Fibroblast of skin of abdomen (primary cell): ENCODE measurements at regions not wholly inside any gene's neighbourhood (a gene's known extent, or its start where the extent isn't known, plus 50 kb on each side); places are given as distances from the start of the nearest gene placed in this dataset.

Source experiments
- DNase-seq: peaks from one replicate; pipeline ENCODE4 v3.0.0-alpha.2; 2013

DNA sequence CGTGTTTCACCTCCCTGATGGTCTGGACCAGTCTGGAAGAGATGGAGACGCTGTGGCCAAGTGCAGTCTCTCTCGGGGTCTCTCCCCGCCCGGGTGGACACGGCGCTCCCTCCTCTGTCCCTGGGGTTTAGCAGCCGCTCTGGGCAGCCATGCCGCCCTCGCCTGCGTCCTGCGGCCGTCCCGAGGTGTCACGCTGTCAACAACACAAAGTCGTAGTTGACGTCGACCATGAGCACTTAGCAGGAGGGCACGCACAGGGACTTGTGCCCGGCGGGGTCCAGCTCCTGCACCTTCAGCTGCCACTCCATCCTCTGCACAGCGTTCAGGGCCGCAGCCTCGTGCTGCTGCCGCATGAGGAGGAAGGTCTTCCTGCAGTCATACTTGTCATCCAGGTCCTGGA is 368.9 kb downstream of the CDH9 start:
- no peak for DNase-seq

GRCh38 chr5:26669031-26669430 is 369.4 kb downstream of the CDH9 start:
- no peak for DNase-seq

DNA sequence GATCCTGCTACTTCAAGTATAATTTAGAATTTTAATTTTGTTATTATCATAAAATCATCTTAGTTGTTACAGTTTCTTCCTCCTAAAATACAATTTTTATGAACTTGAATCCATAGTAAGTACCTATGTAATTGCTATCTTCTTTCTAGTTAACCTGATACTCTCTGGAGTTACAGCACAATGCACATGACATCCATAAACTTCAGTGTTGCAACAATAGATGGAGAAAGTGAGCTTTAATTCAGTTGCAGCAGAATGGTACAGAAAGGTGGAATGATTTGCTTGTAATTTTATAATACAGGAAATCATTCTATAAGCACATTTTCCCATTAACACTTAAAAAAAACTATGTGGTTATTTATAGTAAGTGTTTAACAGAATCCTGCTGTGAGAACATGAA is 372.0 kb downstream of the CDH9 start:
- no peak for DNase-seq

DNA sequence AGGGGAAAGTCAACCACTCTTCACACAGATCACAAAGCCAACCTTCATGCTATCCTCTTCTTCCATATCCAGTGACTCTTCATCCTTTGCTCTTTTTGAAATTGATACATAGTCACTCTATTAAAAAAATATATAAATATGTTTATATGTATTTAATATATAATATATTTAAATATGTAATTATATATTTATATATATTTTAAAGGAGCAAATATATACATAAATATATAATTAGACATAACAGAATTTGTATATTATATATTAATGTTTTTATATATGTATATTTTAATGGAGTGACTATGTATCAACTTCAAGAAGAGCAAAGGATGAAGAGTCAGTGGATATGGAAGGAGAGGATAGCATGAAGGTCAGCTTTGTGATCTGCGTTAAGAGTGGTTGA is 374.9 kb downstream of the CDH9 start:
- no peak for DNase-seq

- no peak for DNase-seq
Measured at GRCh38 chr5:26662806-26663360, 375.5 kb downstream of the CDH9 start.

DNA sequence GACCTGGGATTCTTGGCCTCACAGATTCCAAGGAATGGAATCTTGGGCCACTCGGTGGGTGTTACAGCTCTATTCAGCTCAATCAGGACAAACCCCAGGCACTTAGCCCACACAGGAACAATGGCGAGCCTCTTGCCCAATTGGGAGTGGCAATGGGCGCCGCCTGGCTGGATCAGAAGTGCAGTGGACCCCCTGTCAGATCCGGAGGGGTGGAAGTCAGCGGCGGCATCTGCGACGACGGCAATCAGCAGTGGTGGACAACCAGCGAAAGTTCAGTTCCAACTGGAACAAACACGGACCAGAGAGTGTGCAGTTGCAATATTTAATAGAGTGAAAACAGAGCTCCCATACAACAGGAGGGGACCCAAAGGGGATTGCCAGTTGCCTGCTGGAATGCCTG is 378.3 kb downstream of the CDH9 start:
- DNase-seq: no peak

GRCh38 chr5:26649000-26649399 is 389.4 kb downstream of the CDH9 start:
- DNase-seq: no peak

GRCh38 chr5:26647781-26648180 is 390.6 kb downstream of the CDH9 start:
- DNase-seq: no peak

DNA sequence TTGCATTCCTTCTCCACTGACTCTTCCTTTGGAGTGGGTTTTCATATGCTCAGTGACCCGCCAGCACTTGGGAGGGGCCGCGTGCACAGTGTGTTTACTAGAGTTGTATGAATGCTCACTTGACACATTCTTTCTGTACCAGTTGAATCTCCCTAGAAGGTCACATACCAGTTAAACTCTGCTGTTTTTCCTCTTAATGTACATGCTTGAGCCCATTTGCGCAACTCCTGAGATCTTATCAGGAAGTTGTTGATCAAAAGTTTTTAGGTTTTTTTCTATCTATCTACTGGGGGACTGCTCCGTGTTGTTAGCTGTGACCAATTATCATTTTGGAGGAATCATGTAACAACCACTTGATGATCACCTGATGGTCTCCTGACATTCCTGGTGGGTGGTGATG is 392.7 kb downstream of the CDH9 start:
- no peak for DNase-seq

DNA sequence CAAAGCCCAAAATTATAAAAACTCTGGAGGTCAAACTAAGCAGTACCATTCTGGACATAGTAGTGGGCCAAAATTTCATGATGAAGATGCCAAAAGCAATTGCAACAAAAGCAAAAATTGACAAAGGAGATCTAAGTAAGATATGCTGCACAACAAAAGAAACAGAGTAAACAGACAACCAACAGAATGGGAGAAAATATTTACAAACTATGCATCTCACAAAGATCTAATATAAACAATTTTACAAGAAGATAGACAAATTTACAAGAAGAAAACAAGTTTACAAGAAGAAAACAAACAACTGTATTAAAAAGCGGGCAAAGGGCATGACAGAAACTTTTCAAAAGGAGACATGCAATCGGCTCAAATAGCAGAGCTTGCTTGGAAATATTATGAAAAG is 396.9 kb downstream of the CDH9 start:
- DNase-seq: no peak

DNA sequence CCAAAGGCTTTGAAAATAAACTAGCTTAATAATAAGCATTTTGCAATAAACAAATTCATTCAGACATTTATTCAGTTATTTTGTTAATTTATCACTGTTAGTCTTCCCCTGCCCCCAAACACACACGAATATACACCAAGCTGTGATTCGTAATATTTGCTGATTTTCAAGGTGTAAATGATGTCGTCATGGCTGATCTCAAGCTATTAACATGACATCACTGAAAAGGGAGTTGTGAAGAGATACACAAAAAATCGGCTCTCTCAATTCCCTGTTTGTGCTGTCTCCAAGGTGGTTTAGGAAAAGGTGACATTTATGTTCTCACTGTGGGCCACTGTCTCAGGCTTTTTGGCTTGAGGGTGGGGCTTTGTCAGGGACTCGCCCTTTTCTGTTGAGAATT is 413.3 kb downstream of the CDH9 start:
- DNase-seq: no peak

DNA sequence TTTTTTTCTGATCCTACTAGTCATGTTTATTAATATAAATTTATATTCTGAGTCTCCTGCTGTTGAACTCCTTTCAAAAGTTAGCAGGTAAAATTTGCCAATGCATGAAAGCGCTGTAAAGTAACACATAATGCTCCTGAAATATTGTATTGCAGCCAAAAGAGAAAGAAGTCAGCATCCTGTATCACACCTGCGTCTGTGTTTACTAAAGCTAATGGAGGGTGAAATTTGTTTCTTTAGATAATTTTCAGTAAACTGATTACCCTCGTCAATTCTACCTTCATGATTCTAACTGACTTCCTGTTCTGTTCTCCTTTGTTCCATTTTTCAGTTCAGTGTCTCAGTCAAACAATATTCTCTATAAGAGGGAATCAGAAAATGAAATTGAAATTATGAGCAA is 415.4 kb downstream of the CDH9 start:
- DNase-seq: no peak

GRCh38 chr5:26610577-26610976 is 427.8 kb downstream of the CDH9 start:
- no peak for DNase-seq

DNA sequence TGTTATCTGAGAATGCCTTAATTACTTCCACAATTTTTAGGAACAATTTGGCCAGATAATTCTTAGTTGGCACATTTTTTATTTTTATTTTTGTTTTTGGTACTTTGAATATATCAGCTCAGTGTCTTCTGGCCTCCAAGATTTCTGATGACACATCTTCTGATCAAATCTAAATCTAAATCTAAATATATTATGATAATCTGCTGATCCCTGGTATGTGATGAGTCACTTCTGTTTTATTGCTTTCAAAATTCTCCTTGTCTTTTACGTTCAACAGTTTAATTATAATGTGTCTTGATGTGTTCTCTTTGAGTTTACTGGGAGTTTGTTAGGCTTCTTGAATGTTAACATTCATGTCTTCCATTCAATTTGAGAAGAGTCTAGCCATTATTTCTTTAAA is 436.8 kb downstream of the CDH9 start:
- no peak for DNase-seq

- DNase-seq: no peak
Measured at GRCh38 chr5:26582350-26583045, 455.9 kb downstream of the CDH9 start.

DNA sequence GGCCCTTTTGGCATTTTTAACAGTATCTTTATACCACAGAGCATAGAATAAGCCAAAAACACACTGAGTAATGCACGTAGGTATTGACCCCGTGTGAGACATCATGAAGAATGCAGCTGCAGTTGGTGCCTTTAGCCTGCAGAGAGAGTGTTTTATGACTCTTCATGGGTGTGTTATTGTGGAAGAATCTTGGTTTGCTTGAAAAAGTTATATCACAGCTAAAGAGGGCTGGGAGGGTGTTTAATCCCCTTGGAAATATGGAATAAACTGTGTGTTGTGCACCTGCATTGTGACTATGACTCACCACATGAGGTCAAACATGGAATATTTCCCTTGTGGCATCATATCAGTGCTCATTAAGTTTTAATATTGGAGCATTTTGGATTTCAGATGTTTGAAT is 458.7 kb downstream of the CDH9 start:
- no peak for DNase-seq

- DNase-seq: no peak
Measured at GRCh38 chr5:26578002-26578401, 460.4 kb downstream of the CDH9 start.

DNA sequence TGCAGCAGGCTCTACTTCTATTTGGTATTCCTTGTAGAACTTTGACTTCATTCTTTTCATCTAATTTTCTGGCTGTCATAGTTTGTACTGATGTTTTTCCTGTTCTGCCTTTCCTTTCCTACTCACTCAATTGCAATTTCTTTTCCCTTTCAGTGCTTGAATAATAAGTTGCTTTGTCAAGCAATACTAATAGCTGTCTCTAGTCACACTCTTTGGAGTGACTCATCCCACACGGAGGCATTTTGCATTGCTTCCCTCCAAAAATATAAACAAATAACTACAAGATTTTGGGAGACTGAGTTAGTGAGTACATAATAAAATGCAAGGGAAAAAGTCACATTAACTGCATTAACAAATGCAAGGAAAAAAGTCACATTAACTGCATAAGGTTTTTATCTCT is 465.9 kb downstream of the CDH9 start:
- DNase-seq: no peak

GRCh38 chr5:26569929-26570258 is 468.5 kb downstream of the CDH9 start:
- no peak for DNase-seq

- no peak for DNase-seq
Measured at GRCh38 chr5:26569241-26569928, 469.0 kb downstream of the CDH9 start.

DNA sequence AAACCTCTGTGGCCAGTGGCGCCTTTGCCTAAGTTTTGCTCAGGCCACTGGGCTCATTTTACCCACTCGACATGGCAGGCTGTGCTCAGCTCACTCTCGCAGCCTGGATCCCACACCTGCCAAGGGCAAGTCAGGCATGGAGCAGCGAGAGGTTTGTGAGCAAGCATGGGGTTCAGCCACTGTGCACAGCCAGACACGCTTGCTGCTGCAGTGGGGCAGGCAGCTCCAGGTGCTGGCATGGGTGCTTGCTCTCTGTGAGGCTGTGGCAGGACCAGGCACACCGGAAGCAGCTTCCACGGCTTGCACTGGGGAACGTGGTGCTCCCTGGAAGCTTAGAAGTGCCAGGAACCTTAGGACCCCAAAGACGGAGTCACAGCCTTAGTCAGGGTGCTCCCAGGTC is 470.1 kb downstream of the CDH9 start:
- DNase-seq: no peak

- DNase-seq: no peak
Measured at GRCh38 chr5:26563979-26564378, 474.4 kb downstream of the CDH9 start.

DNA sequence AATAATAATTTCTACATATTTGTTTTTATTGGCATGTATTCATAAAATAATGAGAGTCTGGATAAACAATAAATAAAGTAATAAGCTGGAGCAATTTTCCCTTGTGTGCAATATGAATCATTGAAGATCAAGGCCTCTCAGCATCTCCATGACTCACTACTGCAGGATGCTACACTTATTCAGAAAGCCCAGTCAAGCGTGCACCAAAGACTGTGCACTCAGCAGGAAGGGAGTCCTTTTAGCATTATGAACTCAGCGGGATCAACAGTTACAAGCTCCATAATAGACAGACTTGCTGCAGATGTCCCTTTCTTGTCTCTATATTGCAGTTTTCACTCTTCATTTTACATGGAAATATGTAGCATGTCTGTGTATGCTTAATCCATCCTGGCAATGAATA is 485.3 kb downstream of the CDH9 start:
- DNase-seq: no peak

DNA sequence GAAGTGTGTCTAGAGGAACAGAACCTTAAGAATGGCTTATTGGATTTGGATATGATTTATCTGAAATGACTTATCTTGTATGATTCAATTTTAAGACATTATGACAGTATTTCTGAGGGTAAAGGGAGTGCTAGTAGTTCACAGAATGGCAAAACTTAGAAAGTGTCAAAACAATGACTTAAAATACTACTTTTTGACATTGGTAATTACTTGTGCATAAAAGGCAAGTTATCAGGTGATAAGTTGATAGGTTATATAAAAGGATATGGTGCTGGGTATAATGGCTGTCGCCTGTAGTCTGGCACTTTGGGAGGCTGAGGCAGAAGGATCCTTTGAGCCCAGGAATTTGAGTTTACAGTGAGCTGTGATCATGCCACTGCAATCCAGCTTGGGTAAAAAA is 494.4 kb downstream of the CDH9 start:
- DNase-seq: no peak

DNA sequence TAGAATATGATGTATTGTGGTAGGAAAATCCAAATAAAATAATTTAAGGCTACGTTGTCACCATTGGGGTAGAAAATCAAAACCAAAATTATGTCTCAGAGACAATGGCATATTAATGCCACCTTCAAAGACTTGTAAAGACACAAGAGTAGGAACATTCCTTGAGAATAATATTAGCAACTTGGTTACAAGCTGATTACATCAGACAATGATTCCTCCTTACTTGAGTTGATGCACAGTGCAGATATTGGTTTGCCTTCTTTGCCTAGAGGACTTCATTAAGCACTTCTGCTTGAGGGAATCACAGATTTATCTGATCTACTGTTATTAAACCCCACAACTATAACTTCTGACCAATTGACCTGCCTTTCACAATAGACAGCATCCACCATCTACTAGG is 500.2 kb downstream of the CDH9 start:
- no peak for DNase-seq
